NCI-H146 treated with DMSO at 0.1 percent for 48 hours (cell line): ENCODE measurements at regions not wholly inside any gene's neighbourhood (a gene's known extent, or its start where the extent isn't known, plus 50 kb on each side); places are given as distances from the start of the nearest gene placed in this dataset.
"Not testable (repeated sequence)": the region's sequence is repeated elsewhere in the genome, so short reads cannot be mapped to it uniquely, and the experiment has no call there.

ENCODE experiments used
- DNase-seq: peaks from one replicate; lab custom pipeline; 2025; ENCODE audit not compliant: unreplicated experiment; lab: John Stamatoyannopoulos, UW

DNA sequence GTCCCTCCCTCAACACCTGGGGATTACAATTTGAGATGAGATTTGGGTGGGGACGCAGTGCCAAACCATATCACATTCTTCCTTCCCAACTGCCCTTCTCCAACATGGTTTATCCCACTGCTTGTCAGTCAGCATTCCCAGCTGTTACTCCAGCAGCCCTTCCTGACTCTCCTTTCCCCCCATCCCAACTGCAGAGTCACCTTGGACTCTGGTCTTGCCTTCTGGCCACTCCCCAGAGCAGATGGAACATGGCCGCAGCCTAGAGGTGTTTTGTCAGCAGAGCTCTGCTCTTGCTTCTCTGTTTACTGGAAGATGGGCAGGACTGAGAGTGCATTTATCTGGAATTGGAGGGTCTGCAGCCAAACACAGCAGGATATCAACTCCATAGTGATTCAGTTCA is 51.2 kb upstream of the MEX3C start:
- no peak for DNase-seq

DNA sequence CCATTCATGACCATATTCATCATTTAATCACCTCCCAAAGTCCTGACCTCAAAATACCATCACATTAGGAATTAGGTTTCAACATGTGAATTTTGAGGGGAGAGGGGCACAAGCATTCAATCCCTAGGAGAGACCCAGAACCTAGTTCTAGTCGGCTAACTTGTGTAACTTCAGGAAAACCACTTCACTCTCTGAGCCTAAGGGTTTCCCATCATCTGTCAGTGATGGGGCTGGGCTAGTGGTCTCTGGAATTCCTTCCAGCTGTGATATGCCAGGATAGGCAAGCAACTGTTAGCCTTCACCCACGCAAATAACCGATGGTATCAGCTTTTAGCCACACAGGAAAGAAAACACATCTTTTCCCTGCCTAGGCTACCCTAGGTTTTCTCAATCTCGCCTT is 52.5 kb upstream of the MEX3C start:
- no peak for DNase-seq

DNA sequence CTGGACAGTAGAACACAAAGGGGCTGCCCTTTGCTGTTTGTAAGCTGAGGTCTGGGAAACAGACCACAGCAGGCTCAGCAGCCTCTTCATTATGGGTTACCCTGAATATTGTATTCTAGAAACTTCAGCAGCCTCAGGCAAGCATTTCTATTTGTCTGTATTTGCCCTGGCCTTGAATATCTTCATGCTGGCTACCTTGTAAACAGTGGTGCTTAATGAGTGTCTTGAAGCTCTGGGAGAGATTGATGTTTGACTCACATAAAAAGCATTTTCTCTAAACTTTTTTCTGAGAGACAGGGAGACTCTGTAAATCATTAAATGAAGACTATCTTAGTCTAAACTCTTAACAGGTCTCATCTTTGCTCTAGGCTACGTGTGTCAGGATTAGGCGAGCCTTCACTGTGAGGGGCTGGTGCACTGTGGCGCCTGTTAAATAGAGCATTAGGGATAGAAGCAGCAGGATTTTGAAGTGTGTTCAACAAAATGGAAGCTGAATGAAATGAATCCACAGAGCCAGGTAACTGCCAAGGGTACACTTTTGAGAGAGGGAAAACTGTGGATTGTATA is 53.1 kb upstream of the MEX3C start:
- no peak for DNase-seq

DNA sequence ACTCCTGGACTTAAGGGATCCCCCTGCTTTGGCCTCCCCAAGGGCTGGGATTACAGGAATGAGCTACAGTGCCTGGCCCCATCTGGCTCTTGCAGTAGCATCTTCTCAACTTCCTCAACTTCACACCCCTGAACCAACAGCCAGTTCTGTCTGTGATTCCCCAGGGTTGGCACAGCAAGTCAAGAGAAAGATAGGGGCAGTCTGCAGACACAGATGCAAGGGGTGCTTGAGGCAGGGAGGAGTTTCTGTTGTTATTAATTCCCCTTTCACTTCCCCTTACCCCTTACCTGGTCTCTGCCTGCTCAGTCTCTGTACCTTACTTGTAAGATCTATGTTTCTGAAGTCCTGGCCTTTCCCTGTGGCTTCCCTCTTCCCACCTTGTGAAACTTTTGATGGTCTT is 54.1 kb upstream of the MEX3C start:
- no peak for DNase-seq

DNA sequence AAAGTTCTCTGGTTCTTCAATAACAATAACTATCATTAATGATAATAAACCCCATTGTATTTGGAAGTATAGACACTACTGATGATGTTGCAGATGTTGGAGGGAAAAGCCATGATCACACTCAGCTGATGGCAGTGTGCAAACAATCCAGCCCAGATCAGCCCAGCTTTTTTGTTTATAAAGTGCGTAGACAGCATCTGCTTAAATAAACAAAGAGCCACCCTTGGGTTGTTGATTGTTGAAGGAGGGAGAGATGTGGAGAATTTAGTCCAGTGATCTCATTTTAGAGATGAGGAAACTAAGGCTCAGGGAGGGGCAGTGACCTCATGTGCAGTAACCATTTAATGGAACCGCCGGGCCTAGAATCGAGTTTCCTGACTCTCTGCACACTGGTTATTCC is 56.0 kb upstream of the MEX3C start:
- DNase-seq = no peak

DNA sequence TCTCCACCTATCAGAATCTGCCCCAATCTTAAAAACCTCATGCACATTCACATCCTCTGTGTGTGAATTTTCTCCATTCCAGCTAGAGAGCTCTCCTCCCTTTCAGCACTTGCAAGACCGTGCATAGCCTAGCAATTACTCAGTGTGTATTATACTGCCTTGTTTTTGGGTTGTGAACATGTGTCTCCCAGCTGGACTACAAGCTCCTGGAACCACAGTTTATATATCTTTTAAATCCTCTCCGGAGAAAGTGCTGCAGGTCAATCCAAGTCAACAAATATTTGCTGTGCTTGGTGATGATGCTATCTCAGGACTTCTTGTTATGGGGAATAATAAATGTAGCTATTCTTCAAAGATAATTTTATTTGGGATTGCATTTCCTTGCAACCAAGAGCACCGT is 58.2 kb upstream of the MEX3C start:
- no peak for DNase-seq

DNA sequence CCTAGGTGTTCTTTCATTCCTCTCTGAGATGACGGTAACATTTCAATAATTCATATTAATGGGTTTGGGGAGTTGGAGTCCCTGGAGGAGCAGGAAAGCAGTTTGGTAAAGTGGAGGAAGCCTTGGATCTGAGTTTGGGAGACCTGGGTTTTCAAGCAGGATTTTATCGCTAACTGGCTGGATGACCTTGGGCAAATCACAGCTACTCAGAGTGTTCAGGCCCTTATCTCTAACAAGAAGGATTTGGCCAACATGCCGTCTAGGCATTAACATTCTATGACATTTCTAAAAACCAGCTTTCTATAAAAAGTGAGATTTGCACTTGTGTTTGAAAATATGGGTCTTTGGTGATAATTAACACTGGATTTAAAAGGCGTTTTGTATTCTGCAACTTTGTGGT is 59.7 kb upstream of the MEX3C start:
- no peak for DNase-seq

DNA sequence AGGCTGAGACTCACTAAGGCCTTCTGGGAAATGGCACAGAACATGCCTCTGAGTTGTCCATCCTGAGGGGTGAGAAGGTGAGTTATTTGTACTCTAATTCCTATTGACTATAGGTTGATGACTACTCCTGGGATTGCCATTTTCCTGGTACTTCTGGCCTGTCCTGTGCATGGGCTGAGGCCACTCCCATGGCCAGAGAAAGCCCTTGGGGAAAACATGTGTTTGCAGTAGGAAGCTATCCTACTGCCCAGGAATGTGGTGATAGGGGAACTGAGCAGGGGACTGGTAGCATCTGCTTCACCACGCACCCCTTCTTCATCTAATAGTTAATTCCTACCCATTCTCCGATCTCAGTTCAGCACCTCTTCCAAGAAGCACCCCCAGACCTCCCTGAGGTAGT is 62.6 kb upstream of the MEX3C start:
- no peak for DNase-seq

DNA sequence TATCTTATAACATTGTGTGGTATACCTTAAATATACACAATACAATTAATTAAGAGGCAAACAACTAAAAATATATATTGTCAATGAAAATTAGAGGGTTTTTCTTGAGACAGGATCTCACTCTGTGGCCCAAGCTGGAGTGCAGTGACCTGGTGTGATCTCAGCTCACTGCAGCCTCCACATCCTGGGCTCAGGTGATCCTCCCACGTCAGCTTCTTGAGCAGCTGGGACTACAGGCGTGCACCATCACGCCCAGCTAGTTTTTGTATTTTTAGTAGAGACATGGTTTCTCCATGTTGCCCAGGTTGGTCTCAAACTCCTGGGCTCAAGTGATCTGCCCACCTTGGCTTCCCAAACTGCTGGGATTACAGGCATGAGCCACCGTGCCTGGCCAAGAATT is 68.6 kb upstream of the MEX3C start:
- not testable (repeated sequence) for DNase-seq

DNA sequence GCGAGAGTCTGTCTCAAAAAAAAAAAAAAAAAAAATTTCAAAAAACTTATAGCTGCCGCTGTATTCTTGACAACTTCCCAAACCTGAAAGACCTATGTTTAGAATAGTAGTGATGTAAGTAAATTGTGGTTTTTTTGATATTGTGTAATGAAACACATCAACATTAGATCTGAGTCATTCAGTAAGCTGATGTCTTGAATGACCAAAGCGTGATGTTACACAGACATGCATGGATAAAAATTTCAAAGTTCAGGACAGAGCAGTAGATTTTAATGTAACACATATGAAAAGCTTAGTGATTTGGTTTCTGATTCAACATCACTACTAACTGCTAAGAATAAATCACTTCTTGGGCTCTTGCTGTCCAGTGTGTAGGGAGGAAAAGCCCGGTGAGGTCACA is 69.3 kb upstream of the MEX3C start:
- DNase-seq = no peak

DNA sequence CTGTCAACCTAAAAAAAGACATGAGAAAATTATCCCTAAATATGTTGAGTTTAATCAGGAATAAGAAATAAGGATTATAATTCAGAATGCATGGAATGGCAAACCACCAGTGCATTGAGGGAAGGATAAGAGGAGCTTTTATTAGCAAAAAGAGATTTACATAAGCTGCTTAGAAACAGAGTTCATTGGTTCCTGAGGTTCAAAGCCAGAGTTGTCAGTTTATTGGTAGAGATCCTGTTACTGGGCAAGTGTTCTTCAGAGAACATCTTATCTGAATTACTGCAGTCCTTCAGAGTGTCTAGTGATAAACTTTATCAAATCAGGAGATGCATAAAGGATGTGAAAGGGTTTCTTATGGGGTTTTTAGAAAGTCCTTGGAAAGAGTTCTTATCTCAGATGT is 76.0 kb upstream of the MEX3C start:
- DNase-seq = no peak

DNA sequence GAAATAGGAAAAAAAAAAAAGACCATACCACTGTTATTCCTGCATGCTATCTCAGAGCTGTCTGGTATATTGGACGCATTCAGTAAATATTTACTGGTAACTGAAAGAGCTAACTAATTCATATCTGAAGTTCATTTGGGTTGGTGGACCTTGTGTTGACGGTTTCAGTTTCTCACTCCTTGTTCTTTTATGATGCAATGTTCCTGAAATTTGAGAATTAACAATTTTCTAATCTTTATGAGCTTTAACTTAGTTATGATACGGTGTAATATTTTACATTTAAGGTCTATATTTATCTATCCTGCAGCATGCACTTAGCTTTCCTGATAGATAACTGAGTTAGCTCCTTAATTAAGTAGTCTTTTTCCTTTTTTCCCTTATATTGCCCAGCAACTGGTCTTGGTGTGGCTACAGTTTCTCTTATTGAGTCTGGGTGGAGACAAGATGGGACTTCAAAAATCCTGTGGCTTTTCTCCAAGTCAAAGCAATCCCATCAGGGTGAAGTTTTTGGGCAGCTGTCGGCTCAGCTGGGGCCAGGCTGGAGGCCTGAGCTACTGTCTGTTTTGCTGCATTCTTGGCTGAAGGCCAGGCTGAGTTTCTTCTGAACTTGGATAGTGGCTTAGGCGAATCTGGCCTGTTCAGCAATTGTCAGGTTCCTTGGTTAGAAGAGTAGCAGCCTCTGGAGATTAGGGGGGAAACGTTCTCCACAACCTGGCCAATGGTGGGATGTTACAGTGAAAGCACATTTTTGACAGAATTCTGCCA is 78.4 kb upstream of the MEX3C start:
- DNase-seq = no peak

DNA sequence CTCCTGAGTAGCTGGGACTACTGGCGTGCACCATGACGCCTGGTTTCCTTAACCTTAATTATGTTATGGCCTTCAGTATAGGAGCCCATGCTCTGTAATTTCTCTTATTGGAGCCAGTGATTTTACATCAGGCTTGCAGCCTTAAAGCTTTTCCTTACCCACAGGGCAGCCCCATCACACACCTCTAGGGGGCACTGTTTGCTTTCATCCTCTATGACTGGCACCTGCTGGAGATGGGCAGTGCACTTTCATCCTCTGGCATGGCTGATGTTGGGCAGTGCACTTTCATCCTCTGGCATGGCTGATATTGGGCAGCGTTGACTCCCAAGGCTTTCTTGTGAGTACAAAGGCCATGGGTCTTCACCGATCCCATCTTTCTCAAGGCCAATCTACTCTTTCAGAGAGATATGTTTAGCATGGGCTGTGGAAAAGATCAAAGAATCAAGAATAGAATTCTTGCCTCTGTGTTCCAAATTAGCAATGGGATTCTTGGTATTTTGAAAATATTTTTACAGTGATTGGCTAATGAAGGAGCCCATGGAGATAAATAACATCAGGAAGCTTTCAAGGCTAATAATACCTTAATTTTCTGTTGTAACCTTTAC is 80.7 kb upstream of the MEX3C start:
- peak; percentile 51 for DNase-seq

DNA sequence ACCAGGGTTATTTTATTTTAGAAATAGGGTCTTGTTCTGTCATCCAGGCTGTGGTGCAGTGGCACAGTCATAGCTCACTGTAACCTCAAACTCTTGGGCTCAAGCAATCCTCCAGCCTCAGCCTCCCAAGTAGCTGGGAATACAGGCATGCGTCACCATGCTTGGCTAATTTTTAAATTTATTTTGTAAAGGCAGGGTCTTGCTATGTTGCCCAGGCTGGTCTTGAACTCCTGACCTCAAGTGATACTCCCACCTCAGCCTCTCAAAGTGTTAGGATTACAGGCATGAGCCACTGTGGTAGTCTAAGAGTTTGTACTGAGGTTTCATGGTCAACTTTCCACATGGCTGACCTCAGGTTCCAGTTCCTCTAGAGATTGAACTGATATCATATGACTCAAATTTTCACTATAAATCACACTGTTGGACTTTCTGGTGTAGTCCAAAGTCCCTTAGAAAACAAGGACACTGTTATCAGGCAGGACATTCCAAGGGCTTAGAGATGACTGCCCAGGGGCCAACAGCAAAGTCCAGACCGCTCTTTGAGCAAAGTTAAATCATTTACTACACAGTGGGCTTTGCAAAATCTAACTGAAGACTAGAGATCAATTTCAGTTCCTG is 82.0 kb upstream of the MEX3C start:
- no peak for DNase-seq

DNA sequence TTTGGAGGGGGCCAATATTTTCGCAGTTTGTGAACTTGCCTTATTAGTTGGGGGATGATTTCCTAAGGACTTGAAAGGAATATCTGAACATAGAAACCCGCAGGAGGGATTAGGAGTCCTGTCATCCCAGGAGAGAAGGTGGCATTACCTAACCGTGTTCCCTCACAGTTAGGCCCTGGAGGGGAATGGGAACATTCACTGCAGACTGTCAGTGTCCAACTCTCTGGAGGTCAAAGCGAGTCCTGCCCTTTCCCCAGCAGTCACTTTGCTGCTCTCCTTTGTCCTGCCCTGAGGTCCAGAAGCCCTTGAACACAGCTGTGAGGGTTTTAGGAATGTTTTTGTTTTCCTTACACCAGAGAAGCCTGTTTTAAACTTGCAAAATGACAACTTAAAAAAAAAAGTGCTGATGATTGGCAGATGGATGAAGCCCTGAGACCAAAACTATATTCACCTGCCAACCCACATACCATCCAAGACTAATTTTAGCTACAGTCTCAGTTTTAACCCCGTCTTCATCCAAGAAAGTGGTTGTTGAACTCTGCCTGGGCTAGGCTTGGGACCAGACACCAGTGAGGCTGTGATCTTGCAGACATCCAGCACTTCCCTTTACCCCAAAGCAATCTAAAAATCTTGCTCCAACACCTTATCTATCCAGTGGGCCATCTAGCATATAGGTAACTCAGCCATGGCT is 90.5 kb upstream of the MEX3C start:
- DNase-seq = no peak

DNA sequence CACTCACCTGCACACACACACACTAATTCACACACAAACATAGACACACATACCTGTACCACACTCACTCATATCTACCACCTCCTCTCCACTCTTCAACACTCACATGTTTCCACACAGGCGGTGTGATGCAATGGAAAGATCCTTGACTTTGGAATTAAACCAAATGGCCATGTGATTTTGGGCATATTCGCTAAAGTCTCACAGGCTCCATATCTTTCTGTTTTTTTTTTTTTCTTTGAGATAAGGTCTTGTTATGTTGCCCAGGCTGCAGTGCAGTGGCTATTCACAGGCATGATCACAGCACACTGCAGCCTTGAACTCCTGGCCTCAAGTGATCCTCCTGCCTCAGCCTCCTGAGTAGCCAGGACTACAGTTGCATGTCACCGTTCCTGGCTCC is 91.1 kb upstream of the MEX3C start:
- no peak for DNase-seq

DNA sequence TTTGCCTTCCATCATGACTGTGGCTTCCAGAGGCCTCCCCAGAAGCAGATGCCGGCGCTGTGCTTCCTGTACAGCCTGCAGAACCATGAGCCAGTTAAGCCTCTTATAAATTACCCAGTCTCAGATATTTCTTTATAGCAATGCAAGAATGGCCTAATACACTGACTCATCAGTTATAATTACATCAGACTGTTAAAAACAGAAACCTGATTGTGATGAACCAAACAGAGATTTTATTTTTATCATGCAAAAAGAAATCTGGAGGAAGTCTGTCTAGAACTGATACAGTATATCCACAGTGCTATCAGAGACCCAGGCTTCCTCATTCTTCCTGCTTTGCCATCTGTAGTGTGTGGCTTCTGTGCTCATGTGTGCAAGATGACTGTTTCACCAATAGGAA is 93.4 kb upstream of the MEX3C start:
- no peak for DNase-seq

DNA sequence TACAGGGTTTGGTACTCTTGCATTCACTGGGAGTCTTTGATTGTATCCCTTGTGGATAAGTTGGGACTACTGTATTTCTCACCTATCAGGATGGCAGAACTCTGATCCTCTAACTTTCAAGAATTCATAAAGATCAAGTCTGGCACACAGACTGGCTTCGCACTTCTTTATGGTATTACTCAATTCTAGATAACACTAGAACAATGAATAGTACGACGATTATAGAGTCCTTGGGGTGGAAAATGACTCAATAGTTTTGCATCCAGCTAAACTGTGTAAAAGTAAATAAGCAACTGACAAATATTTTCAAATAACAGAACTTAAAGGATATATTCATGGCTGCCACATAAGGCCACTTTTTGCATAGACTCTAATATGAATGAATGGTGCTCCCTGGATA is 103.4 kb upstream of the MEX3C start:
- no peak for DNase-seq

DNA sequence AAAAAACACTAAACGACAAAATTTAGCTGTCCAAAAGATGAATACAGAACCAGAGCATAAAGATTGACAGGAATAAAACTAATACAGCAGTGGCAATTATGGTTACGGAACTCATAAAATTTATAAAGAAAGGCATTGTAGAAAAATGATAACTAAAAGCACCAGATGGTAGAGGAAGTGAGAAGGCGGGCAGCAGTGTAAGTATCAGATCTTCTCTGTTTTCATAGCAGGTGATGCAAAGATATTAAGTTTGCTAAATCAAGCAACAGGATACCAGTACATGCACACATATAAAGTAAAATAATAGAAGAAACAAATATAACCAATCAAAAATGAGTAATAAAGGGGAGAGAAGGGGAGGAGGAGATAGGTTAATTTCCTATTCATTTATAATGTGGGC is 103.9 kb upstream of the MEX3C start:
- DNase-seq = no peak

DNA sequence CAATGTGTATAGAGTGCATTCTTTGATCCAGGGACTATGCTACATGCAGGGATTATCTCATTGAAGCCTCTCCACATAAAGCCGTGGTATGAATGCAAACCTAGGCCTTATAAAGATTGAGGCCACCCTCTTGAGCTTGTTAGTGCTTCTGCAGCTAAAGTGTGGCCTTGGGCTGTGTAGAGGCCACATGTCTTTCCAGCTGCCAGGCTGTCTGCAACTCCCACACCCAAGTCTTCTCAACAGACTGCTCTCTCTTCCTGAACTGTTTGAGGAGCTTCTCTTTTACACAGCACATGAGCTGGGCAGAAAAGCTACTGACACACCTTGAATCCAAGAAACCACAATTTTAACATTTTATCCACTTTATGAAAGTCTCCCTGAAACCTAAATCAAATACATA is 119.2 kb upstream of the MEX3C start:
- no peak for DNase-seq

DNA sequence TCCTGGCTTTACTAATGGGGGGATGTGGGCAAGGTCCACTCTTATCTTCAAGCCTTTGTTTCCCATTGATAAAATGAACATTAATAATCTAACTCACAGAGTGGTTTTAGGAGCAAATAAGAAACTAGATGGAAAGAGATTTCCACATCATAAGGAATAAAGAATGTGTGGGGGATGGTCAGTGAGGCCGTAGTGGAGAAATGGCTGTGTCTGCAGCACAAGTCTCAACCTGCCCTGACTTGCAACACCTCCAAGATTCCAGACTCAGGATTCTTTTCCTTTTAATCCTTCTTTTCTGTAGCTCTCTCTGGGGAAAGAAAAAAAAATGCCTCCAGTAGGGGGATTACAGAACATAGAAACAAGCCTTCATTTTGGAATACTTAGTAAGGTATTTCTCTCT is 124.2 kb upstream of the MEX3C start:
- DNase-seq = no peak

DNA sequence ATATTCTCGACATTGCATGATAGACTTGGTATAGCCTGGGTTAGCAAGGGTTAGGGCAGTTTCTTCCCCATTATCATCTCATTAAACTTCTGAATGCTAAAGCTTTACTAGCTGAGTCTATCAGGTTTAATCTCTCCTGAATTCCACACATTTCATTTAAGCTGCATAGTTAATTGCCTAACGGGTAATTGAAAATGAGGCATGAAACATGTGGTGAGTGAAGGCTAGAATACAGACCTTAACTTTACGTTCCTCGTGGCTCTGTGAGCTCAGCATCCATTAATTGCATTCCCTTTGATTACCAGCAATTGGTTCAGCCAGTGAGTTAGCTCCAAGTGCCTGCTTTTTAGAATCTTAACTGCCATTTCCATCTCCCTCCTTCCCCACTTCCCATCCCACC is 126.5 kb upstream of the MEX3C start:
- no peak for DNase-seq
